Adrenal gland (tissue), 9 donors: ENCODE measurements at regions not wholly inside any gene's neighbourhood (a gene's known extent, or its start where the extent isn't known, plus 50 kb on each side); places are given as distances from the start of the nearest gene placed in this dataset.
"Not testable (repeated sequence)": the region's sequence is repeated elsewhere in the genome, so short reads cannot be mapped to it uniquely, and the experiment has no call there.

Experiments used
- DNase-seq, 7 donors: peaks; one replicate each; pipeline ENCODE4 v3.0.0-alpha.2; 2019 to 2020
- H3K27ac ChIP-seq, 5 donors: fragments of 200-600 bp; sonication (generic) in 4 of 5; 1 replicate in 3 of 5; 2 replicates in 2 of 5; pipeline versions ENCODE4 v1.5.1 to v1.8.0; 2016 to 2020; ENCODE audit warnings: mild to moderate bottlenecking in 1 of 5
- H3K27me3 ChIP-seq: fragments of 200-600 bp; 2 replicates; pipeline ENCODE4 v1.8.0; 2021
- H3K36me3 ChIP-seq, 2 donors: fragments of 200-600 bp; replicated peaks in 1 of 2; 1 replicate in 1 of 2; 2 replicates in 1 of 2; pipeline versions ENCODE4 v1.5.1 to v1.8.0; 2018 to 2022
- H3K4me1 ChIP-seq, 2 donors: fragments of 200-600 bp; replicated peaks in 1 of 2; 1 replicate in 1 of 2; 2 replicates in 1 of 2; pipeline versions ENCODE4 v1.5.1 to v1.8.0; 2018 to 2021
- H3K4me3 ChIP-seq, 4 donors: fragments of 200-600 bp; sonication (generic) in 3 of 4; one replicate each; pipeline ENCODE4 v1.5.1; 2016 to 2018
- H3K9me3 ChIP-seq, 3 donors: fragments of 200-600 bp; sonication (generic) in 1 of 3; replicated peaks in 1 of 3; 1 replicate in 2 of 3; 2 replicates in 1 of 3; pipeline versions ENCODE4 v1.5.1 to v1.8.0; 2016 to 2021
- CTCF ChIP-seq, 6 experiments: fragments of 450-650 bp in 4 of 6; fragments of 200-600 bp in 2 of 6; sonication (generic) in 1 of 6; IDR thresholded peaks; 1 replicate in 5 of 6; 2 replicates in 1 of 6; pipeline versions ENCODE4 v1.5.1 to v1.8.0; 2016 to 2021; ENCODE audit warnings: antibody characterized with exemption in 6 of 6, mild to moderate bottlenecking in 2 of 6, moderate library complexity in 1 of 6
- POLR2A ChIP-seq, 2 donors: fragments of 450-650 bp; IDR thresholded peaks; one replicate each; pipeline ENCODE4 v1.6.1; 2017; ENCODE audit warnings: antibody characterized with exemption in 2 of 2, mild to moderate bottlenecking in 2 of 2, moderate library complexity in 1 of 2
- WGBS, 4 donors: extraction: QIAGEN DNeasy Blood & Tissue Kit in 2 of 4; methylation state at CpG; one replicate each; pipeline versions ENCODE4 v1.1.5 to v1.1.7; 2013 to 2017; 5-methylcytosine and 5-hydroxymethylcytosine counted together
- intact Hi-C, 2 donors: fragments of 100-400 bp; cut with DNase I; formaldehyde crosslinking; loops; one replicate each; pipeline versions ENCODE4 v1.14.1 to v1.15.0; 2022 to 2023
- donor health status: healthy with polysubstance abuse.
- donor health status: Bipolar disorder and iron deficiency.
- donor health status: DM: yes; HTN: yes; CAD: no.
- donor health status: DM: no; HTN: no; CAD: no.
- donor health status: DM: no; HTN: no; CAD: no.

GRCh38 chrX:82711457-82711856 is 796.6 kb upstream of the POU3F4 start:
- no peak overlapping the region for H3K27ac ChIP-seq
- H3K27me3 ChIP-seq = peaks cover 5% of the 10 kb centered on the region
- no peak overlapping the region for H3K4me3 ChIP-seq
- H3K4me1 ChIP-seq = no peaks in the 10 kb centered on the region
- no peaks in the 10 kb centered on the region for H3K36me3 ChIP-seq
- WGBS, 4 donors = 53 to 68% (median 61%) methylated on average over 4 of the region's 4 CpGs
- no peaks in the 10 kb centered on the region for H3K9me3 ChIP-seq
- intact Hi-C loops = no loop called here
- TF ChIP-seq CTCF (IDR thresholded peaks at IDR 0.05) (no peak), POLR2A (IDR thresholded peaks at IDR 0.05) (no peak)
- no peak for DNase-seq

- intact Hi-C loops = no loop called here
- Histone ChIP-seq H3K4me3 (no peak overlapping the region), H3K27me3 (peaks cover 7% of the 10 kb centered on the region), H3K36me3 (no peaks in the 10 kb centered on the region), H3K9me3 (no peaks in the 10 kb centered on the region), H3K27ac (no peak overlapping the region), H3K4me1 (no peaks in the 10 kb centered on the region)
- 53 to 79% (median 64%) methylated on average over 1 of the region's 1 CpG for WGBS, 4 donors
- no peak for DNase-seq
- TF ChIP-seq CTCF (IDR thresholded peaks at IDR 0.05) (no peak), POLR2A (IDR thresholded peaks at IDR 0.05) (no peak)
Observed at GRCh38 chrX:82721891-82722290, 786.2 kb upstream of the POU3F4 start.

- intact Hi-C loops = no loop called here
- WGBS, 4 donors = 13 to 44% (median 27%) methylated on average over 1 of the region's 1 CpG
- no peak for DNase-seq
- Histone ChIP-seq H3K27me3 (peaks cover 6% of the 10 kb centered on the region), H3K4me3 (no peak overlapping the region), H3K9me3 (no peaks in the 10 kb centered on the region), H3K27ac (no peak overlapping the region), H3K36me3 (no peaks in the 10 kb centered on the region), H3K4me1 (no peaks in the 10 kb centered on the region)
- TF ChIP-seq POLR2A (IDR thresholded peaks at IDR 0.05) (no peak), CTCF (IDR thresholded peaks at IDR 0.05) (no peak)
Observed at GRCh38 chrX:82723806-82724205, 784.3 kb upstream of the POU3F4 start.

- H3K9me3 ChIP-seq, H3K4me3 ChIP-seq, DNase-seq, H3K27ac ChIP-seq, H3K27me3 ChIP-seq, H3K4me1 ChIP-seq, intact Hi-C loops, H3K36me3 ChIP-seq: not testable (repeated sequence)
- 76 to 86% (median 78%) methylated on average over 5 to 6 of the region's 6 CpGs; no CpG with 5 or more reads in 1 of the 4 donors for WGBS, 4 donors
Observed at GRCh38 chrX:82727436-82727835, 780.7 kb upstream of the POU3F4 start.

GRCh38 chrX:82732861-82733260 is 775.2 kb upstream of the POU3F4 start:
- no peaks in the 10 kb centered on the region for H3K9me3 ChIP-seq
- no peaks in the 10 kb centered on the region for H3K4me1 ChIP-seq
- no peak overlapping the region for H3K4me3 ChIP-seq
- no peak for DNase-seq
- no peaks in the 10 kb centered on the region for H3K36me3 ChIP-seq
- intact Hi-C loops = no loop called here
- 22 to 100% (median 53%) methylated on average over 1 of the region's 1 CpG for WGBS, 4 donors
- no peaks in the 10 kb centered on the region for H3K27me3 ChIP-seq
- no peak for TF ChIP-seq POLR2A (IDR thresholded peaks at IDR 0.05)
- no peak for TF ChIP-seq CTCF (IDR thresholded peaks at IDR 0.05)
- no peak overlapping the region for H3K27ac ChIP-seq
